ENCODE measurements at regions not wholly inside any gene's neighbourhood (a gene's known extent, or its start where the extent isn't known, plus 50 kb on each side); places are given as distances from the start of the nearest gene placed in this dataset.
A peak's percentile ranks its signal among the peaks of the same experiment; 100 is the strongest.

DNA sequence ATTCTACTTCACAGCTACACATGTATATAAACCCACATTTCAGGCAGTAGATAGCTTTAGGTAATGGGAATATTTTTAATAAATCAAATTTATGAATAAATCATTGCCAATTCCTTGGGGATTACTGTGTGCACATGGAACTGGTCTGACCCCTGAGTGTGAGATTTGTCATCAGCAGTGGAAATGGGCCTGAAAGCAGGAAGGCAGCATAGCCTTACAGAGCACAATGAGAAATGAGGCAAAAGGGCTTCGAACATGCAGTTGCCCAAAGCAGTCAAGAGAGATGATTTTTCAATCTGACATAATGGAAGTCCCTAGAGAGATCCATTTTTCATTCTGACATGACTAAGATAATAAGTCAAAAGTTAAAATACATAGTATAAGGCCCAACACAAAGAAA, 599.2 kb downstream of the TUSC7 start:
- Mint-ChIP-seq H3K9me3 (peaks cover 0 to 3% (median 0%) of the 10 kb centered on the region in 3 donors), H3K36me3 (no peaks in the 10 kb centered on the region), H3K4me3 (no peak overlapping the region), H3K27me3 (no peaks in the 10 kb centered on the region), H3K27ac (no peak overlapping the region), H3K4me1 (no peaks in the 10 kb centered on the region)

DNA sequence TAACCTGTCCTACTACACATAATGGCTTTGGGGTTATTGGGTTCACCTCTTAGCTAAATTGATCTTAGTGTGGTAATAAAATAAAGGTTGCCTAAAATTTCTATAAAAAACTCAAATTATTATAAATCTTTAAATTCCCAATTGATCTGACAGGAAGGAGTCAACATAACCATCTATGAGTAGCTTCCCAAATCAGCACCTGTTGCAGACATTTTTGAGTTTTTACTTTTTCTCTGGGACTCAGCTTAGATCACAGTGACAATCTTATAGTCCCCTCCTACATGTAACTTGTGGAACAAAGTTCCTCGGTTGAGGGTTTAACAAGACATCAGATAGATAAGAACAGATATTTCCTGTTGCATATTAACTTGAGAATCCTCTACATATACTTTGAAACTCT, 601.0 kb downstream of the TUSC7 start:
- H3K27me3 Mint-ChIP-seq, result no peaks in the 10 kb centered on the region
- peaks cover 0 to 3% (median 0%) of the 10 kb centered on the region in 3 donors for H3K9me3 Mint-ChIP-seq
- H3K36me3 Mint-ChIP-seq, result no peaks in the 10 kb centered on the region
- no peaks in the 10 kb centered on the region for H3K4me1 Mint-ChIP-seq
- no peak overlapping the region for H3K4me3 Mint-ChIP-seq
- H3K27ac Mint-ChIP-seq, result no peak overlapping the region

DNA sequence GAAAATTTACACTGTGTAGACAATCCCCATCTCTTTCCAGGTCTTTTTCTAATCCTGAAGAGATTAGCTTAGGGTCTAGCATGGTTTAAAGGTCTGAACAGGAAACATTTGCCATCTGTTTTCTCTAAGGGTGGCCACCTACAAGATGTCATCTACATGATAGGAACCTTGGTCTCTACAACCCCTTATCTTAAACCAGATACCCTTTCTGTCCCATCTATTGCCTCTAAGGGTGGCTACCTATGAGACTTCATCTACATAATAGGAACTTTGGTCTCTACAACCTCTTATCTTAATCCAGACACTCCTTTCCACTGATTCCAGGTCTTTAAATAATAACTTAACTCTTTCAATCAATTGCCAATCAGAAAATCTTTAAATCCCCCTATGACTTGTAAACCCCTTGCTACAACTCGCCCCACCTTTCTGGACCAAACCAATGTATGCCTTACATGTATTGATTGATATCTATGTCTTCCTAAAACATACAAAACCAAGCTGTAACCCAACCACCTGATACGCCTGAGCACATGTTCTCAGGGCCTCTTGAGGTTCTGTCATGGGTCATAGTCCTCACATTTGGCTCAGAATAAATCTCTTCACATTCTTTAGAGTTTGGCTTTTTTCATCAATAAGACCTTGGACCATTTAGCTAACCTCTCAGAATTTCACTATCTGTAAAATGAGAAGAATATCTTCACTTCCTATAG, 605.0 kb downstream of the TUSC7 start:
- Mint-ChIP-seq H3K27me3 (no peaks in the 10 kb centered on the region), H3K27ac (no peak overlapping the region), H3K4me3 (no peak overlapping the region), H3K9me3 (peaks cover 0 to 2% (median 1%) of the 10 kb centered on the region in 3 donors), H3K36me3 (no peaks in the 10 kb centered on the region), H3K4me1 (no peaks in the 10 kb centered on the region)

DNA sequence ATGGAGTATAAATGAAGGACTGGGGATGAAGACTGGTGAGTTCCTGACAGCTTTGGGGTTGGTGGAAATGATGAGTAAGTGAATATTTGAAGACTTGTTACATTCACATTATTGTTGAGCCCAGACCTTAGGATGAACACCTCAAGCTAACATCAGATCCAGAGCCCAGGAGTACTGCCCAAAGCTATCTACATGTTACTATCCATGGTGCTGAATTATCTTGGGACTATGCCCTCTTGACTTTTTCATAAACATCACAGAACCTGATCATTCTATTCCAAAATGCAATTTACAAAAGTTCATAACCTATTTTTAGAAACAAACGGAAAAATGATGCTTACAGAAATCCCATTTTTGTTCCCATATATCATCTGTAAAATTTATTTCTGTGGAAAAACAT, 613.3 kb downstream of the TUSC7 start:
- no peak overlapping the region for H3K4me3 Mint-ChIP-seq
- H3K27me3 Mint-ChIP-seq, result no peaks in the 10 kb centered on the region
- no peak overlapping the region for H3K27ac Mint-ChIP-seq
- no peaks in the 10 kb centered on the region for H3K36me3 Mint-ChIP-seq
- no peaks in the 10 kb centered on the region for H3K4me1 Mint-ChIP-seq
- H3K9me3 Mint-ChIP-seq, result peaks cover 2 to 9% (median 3%) of the 10 kb centered on the region in 3 donors

DNA sequence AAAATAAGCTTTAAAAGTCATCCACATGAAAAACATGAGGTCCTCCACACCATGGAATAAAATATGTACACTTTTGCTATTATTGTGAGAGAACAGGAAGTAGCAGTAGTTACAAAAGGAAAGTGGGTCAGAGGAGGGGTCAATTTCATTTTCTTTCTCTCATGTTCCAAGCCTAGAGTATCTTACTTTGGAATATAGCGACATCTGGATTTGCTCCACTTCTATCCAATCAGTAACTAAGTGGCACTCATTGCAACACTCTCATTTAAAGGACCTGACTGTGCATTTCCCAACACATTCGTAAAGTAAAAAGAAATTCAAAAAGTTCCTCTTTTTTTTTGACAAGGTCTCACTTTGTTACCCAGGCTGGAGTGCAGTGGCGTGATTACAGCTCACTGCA, 637.3 kb downstream of the TUSC7 start:
- H3K27me3 Mint-ChIP-seq, result no peaks in the 10 kb centered on the region
- no peak overlapping the region for H3K27ac Mint-ChIP-seq
- no peaks in the 10 kb centered on the region for H3K36me3 Mint-ChIP-seq
- H3K9me3 Mint-ChIP-seq, result peaks cover 0 to 2% (median 0%) of the 10 kb centered on the region in 3 donors
- H3K4me1 Mint-ChIP-seq, result no peaks in the 10 kb centered on the region
- H3K4me3 Mint-ChIP-seq, result no peak overlapping the region

DNA sequence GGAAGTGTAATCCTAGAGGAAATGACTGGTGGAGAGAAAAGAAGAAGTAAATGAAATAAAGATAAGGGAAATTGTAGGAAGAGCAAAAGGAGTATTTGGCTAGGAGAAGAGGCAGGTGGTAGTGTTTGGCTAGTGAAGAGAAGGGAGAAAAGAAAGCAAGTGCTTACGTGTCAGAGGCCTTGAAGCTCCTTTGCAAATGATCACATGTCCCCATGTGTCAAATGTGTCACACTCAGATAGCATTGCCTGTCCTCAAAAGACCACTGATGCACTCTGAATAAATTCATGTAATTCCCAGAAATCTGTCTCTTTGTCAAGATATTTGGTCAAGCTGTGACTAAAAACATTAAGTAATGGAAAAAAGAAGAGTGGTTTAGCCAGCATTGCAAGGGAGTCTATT, 639.3 kb downstream of the TUSC7 start:
- no peaks in the 10 kb centered on the region for H3K4me1 Mint-ChIP-seq
- no peaks in the 10 kb centered on the region for H3K27me3 Mint-ChIP-seq
- peaks cover 0 to 2% (median 0%) of the 10 kb centered on the region in 3 donors for H3K9me3 Mint-ChIP-seq
- H3K4me3 Mint-ChIP-seq, result no peak overlapping the region
- H3K36me3 Mint-ChIP-seq, result no peaks in the 10 kb centered on the region
- H3K27ac Mint-ChIP-seq, result no peak overlapping the region

DNA sequence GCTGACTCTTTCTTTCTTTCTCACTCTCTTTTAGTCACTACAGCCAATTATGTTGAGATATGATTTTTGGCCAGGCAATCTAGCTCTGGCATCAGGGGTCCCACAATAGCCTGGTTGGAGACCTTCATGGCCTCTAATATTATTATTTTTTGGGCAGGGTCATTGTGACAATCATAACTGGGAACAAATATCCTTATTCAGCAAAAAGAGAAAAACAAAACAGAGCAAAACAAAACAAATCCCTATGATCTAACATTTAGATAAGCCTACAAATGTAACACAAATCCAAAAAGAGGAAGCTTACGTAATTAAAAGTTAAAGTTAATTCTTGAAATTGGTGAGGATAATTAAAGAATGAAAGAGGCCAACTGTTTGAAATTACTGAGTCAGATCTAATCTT, 640.0 kb downstream of the TUSC7 start:
- peaks cover 0 to 2% (median 0%) of the 10 kb centered on the region in 3 donors for H3K9me3 Mint-ChIP-seq
- no peaks in the 10 kb centered on the region for H3K36me3 Mint-ChIP-seq
- no peaks in the 10 kb centered on the region for H3K27me3 Mint-ChIP-seq
- no peak overlapping the region for H3K4me3 Mint-ChIP-seq
- no peaks in the 10 kb centered on the region for H3K4me1 Mint-ChIP-seq
- H3K27ac Mint-ChIP-seq, result no peak overlapping the region

DNA sequence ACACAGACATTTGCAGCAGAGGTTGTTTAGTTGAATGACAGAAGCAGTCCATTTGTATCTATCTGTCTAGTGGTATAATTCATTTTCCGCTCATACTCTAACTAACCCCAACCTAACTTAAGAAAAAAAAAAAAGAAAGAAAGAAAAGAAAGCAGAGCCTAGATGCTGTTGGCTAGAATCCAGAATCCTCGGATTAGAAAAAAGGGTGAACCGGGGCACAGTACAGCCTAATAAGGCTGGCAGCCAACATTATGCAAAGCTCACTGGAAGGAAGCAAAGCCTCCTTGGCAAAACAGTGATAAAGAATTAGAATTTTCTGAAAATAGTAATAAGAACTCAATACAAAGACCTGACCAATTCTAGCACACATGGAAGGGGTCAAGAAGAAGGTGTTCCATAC, 640.8 kb downstream of the TUSC7 start:
- Mint-ChIP-seq H3K27me3 (no peaks in the 10 kb centered on the region), H3K27ac (no peak overlapping the region), H3K4me3 (no peak overlapping the region), H3K4me1 (no peaks in the 10 kb centered on the region), H3K9me3 (peaks cover 0 to 2% (median 0%) of the 10 kb centered on the region in 3 donors), H3K36me3 (no peaks in the 10 kb centered on the region)

DNA sequence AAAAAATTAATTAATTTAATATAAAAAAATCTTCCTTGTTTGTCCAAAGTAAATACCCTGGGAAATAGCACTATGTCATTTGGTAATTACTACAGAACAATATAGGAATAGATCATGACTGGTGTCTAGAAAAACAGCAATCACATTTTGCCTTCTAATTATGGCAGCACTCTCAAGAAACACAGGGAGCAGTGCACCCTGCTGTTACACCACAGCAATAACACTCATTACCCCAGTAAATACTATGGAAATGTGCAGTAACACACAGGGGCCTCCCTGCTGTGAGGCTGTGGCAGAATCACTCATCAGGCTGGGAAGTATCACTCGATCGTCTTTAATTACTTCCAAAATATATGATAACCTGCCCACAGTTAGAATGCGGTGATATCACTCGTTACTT, 646.0 kb downstream of the TUSC7 start:
- H3K9me3 Mint-ChIP-seq, result no peaks in the 10 kb centered on the region

DNA sequence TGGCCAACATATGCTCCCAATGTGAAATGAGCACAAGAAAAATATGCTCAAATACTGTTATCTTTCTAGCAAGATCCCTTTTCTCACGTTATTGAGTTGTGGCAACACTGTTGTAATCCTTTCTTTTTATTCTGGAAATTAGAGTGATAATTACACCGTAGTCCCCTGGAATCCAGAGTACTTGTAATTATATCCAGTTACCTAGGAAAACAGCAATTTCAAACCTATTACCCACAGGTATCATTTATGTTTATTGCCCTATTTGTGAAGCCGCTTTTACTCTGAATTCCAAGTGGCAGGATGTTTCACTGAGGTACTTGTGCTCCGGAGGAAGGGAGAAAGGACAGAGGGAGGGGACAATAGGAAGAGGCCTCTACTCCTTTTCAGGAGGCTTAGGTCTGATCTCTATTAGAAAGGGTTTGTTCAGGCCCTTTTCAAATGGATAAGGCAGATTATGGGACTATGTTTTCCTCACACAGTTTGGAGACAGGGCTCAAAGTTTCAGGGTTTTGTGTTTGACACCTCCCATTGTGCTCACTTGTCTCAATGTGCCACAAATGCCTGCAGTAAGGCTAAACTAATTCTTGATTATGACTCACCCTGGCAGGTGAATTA, 646.6 kb downstream of the TUSC7 start:
- H3K4me3 Mint-ChIP-seq, result no peak overlapping the region
- H3K27me3 Mint-ChIP-seq, result peaks cover 2% of the 10 kb centered on the region
- H3K9me3 Mint-ChIP-seq, result peaks cover 0 to 1% (median under 1%) of the 10 kb centered on the region in 3 donors
- peaks cover 2% of the 10 kb centered on the region for H3K36me3 Mint-ChIP-seq
- H3K27ac Mint-ChIP-seq, result no peak overlapping the region
- H3K4me1 Mint-ChIP-seq, result no peaks in the 10 kb centered on the region

More for the DNA sequence above, 646.0 kb downstream of the TUSC7 start:
- no peak overlapping the region for H3K4me3 Mint-ChIP-seq
- no peaks in the 10 kb centered on the region for H3K4me1 Mint-ChIP-seq
- H3K27me3 Mint-ChIP-seq, result peaks cover 2% of the 10 kb centered on the region
- peaks cover 2% of the 10 kb centered on the region for H3K36me3 Mint-ChIP-seq
- no peak overlapping the region for H3K27ac Mint-ChIP-seq

DNA sequence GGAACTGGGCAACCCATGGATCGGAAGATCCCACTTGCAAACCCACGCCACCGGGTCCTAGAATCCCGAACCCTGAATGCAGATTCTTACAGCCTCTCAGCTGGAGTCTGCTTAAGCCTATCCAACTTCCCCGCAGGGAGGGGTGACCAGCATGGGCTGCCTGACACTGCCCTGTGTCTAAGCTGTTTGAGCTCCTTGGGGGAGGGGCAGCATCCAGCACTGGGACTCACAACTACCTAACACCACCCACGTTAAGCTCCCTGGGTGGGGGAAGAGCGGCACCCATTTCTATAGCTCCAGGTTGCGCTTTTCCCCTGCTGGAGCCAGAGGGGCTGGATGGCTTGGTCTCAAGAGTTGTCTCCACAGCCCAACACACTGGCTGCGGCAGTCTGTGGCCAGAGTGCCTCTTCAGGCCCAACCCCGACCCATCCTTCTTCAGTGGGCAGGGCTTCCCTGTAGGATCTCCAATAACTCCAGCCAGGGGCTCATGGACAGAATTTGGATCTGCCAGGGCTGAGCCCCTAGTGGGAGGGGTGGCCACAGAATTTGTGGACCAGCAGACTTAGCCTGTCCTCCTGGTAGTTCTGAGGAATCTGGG, 649.2 kb downstream of the TUSC7 start:
- H3K36me3 Mint-ChIP-seq, result peaks cover 2% of the 10 kb centered on the region
- H3K27ac Mint-ChIP-seq, result peak overlapping the region in 1 of 3 donors; percentile 35
- peaks cover 4 to 9% (median 8%) of the 10 kb centered on the region in 3 donors for H3K9me3 Mint-ChIP-seq
- no peak overlapping the region for H3K4me3 Mint-ChIP-seq
- peaks cover 0 to 1% (median 0%) of the 10 kb centered on the region in 3 donors for H3K4me1 Mint-ChIP-seq
- peaks cover 2% of the 10 kb centered on the region for H3K27me3 Mint-ChIP-seq

DNA sequence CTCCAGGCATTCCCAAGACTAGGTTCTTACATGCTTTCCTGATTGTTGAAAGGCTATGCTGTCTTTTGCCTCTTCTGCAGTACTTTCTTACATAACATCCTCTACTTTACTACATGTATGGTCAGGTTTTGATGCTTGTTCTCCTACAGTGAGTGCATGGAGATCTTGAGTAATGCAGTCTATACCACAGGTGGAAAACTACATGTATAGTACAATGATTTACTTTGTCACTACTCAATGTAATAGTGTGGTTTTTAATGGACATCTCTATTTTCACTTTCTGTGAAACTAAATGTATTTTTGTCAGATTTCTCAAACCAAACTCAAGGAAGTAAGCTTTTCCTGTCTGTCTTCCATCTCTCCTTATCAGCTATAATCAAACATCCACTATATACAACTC, 657.0 kb downstream of the TUSC7 start:
- Mint-ChIP-seq H3K27me3 (no peaks in the 10 kb centered on the region), H3K27ac (no peak overlapping the region), H3K4me1 (peaks cover 0 to 1% (median 0%) of the 10 kb centered on the region in 3 donors), H3K4me3 (no peak overlapping the region), H3K9me3 (peaks cover 4 to 8% (median 4%) of the 10 kb centered on the region in 3 donors), H3K36me3 (no peaks in the 10 kb centered on the region)

DNA sequence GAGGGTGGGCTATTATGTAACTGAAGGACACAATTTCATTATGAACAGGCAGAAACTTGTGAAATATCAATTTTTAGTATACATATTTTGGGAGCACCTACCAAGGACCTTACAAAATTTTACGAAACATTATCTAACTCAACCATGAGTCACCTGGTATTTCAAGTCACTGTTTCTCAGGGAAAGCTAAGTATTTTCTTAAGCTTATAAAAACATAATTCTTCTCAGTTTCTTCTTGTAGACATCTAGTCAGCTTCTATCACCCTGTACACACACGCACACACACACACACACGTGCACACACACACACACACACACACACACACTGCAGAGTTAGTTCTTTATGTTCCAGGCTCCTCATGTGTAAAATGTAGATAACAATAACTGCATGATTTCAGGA, 658.3 kb downstream of the TUSC7 start:
- no peak overlapping the region for H3K4me3 Mint-ChIP-seq
- no peak overlapping the region for H3K27ac Mint-ChIP-seq
- no peaks in the 10 kb centered on the region for H3K36me3 Mint-ChIP-seq
- H3K4me1 Mint-ChIP-seq, result no peaks in the 10 kb centered on the region
- peaks cover 0 to 3% (median 0%) of the 10 kb centered on the region in 3 donors for H3K9me3 Mint-ChIP-seq
- no peaks in the 10 kb centered on the region for H3K27me3 Mint-ChIP-seq

DNA sequence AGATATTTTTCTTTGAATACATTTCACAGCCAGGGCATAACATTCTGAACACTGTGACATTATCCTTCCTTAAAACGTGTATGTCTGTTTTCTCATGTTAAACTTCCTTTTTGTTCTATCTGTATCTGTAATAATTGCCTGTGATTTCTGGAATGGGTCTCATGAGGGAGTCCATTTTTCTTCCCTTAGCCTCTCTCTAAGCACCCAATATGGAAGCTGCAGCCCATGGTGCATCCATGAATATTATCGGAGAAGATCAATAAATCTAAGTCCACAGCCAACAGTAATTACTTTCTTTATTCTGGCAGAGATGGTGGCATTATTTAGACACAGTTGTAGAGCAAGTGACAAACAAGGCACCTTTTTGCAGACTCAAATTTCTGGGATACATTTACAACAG, 671.1 kb downstream of the TUSC7 start:
- no peaks in the 10 kb centered on the region for H3K36me3 Mint-ChIP-seq
- H3K27me3 Mint-ChIP-seq, result peaks cover 2% of the 10 kb centered on the region
- H3K27ac Mint-ChIP-seq, result no peak overlapping the region
- peaks cover 0 to 6% (median 0%) of the 10 kb centered on the region in 3 donors for H3K9me3 Mint-ChIP-seq
- no peak overlapping the region for H3K4me3 Mint-ChIP-seq
- no peaks in the 10 kb centered on the region for H3K4me1 Mint-ChIP-seq

DNA sequence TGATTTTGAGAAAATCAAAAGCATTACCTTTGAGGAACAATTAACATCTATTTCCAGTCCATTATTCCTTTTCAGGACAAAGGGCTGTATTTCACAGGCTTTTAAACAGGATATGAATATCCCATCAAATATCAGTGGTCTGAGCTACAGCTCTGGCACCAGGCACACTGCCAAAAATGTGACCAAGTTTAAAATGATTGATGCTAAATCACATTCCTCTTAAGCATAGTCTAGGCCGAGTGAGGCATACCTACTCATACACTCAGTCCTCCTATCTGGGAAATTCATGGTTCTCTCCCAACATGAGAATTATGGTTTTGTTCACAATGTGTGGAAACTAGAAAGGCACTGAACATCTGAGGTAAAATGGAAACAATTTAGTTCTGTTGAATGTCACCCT, 683.5 kb downstream of the TUSC7 start:
- no peak overlapping the region for H3K4me3 Mint-ChIP-seq
- H3K4me1 Mint-ChIP-seq, result peaks cover 0 to 1% (median 0%) of the 10 kb centered on the region in 3 donors
- no peaks in the 10 kb centered on the region for H3K36me3 Mint-ChIP-seq
- H3K27me3 Mint-ChIP-seq, result no peaks in the 10 kb centered on the region
- H3K9me3 Mint-ChIP-seq, result peaks cover 0 to 4% (median 0%) of the 10 kb centered on the region in 3 donors
- no peak overlapping the region for H3K27ac Mint-ChIP-seq

Data from IgD-negative memory B cell (primary cell).